ENCODE measurements at regions not wholly inside any gene's neighbourhood (a gene's known extent, or its start where the extent isn't known, plus 50 kb on each side); places are given as distances from the start of the nearest gene placed in this dataset.
"Not testable (repeated sequence)": the region's sequence is repeated elsewhere in the genome, so short reads cannot be mapped to it uniquely, and the experiment has no call there.

GRCh38 chrX:115427861-115428410, 133.0 kb upstream of the PLS3 start:
- DNase-seq (ENCODE audit: low read depth), result no peak
- Histone ChIP-seq H3K36me3 (ENCODE audit: control insufficient read depth, insufficient read depth, low read length) (no peaks in the 10 kb centered on the region), H3K27me3 (ENCODE audit: control insufficient read depth, insufficient read depth, low read length) (no peaks in the 10 kb centered on the region), H3K4me3 (ENCODE audit: low read depth, low read length) (no peak overlapping the region)
- ChIA-PET CTCF (no interaction called here), POLR2A (no interaction called here)
- no peak for TF ChIP-seq CTCF (IDR thresholded peaks at IDR 0.05; ENCODE audit: insufficient read depth, low read depth, low read length)

GRCh38 chrX:115434834-115435233, 126.1 kb upstream of the PLS3 start:
- CTCF ChIA-PET, result interaction anchor here (1.0 kb wide), 1 partner anchor 104 kb away, joined by 3 read pairs; no protein-coding TSS in a partner anchor
- H3K27me3 ChIP-seq (ENCODE audit: control insufficient read depth, insufficient read depth, low read length); H3K4me3 ChIP-seq (ENCODE audit: low read depth, low read length); H3K36me3 ChIP-seq (ENCODE audit: control insufficient read depth, insufficient read depth, low read length); DNase-seq (ENCODE audit: low read depth); POLR2A ChIA-PET: not testable (repeated sequence)

- Histone ChIP-seq H3K27me3 (ENCODE audit: control insufficient read depth, insufficient read depth, low read length) (no peaks in the 10 kb centered on the region), H3K36me3 (ENCODE audit: control insufficient read depth, insufficient read depth, low read length) (no peaks in the 10 kb centered on the region), H3K4me3 (ENCODE audit: low read depth, low read length) (no peak overlapping the region)
- ChIA-PET POLR2A (no interaction called here), CTCF (interaction anchor here (0.6 kb wide), 1 partner anchor 777 kb away, joined by 3 read pairs; no protein-coding TSS in a partner anchor)
- no peak for DNase-seq (ENCODE audit: low read depth)
- no peak for TF ChIP-seq CTCF (IDR thresholded peaks at IDR 0.05; ENCODE audit: insufficient read depth, low read depth, low read length)
These were observed 123.0 kb upstream of the PLS3 start for GRCh38 chrX:115437841-115438595.

- no peak for DNase-seq (ENCODE audit: low read depth)
- Histone ChIP-seq H3K4me3 (ENCODE audit: low read depth, low read length) (no peak overlapping the region), H3K36me3 (ENCODE audit: control insufficient read depth, insufficient read depth, low read length) (no peaks in the 10 kb centered on the region), H3K27me3 (ENCODE audit: control insufficient read depth, insufficient read depth, low read length) (no peaks in the 10 kb centered on the region)
- no peak for TF ChIP-seq CTCF (IDR thresholded peaks at IDR 0.05; ENCODE audit: insufficient read depth, low read depth, low read length)
- CTCF ChIA-PET, result no interaction called here
- POLR2A ChIA-PET, result no interaction called here
These were observed 112.8 kb upstream of the PLS3 start for GRCh38 chrX:115448146-115448545.

GRCh38 chrX:115449742-115450141, 111.2 kb upstream of the PLS3 start:
- Histone ChIP-seq H3K36me3 (ENCODE audit: control insufficient read depth, insufficient read depth, low read length) (no peaks in the 10 kb centered on the region), H3K4me3 (ENCODE audit: low read depth, low read length) (no peak overlapping the region), H3K27me3 (ENCODE audit: control insufficient read depth, insufficient read depth, low read length) (no peaks in the 10 kb centered on the region)
- no peak for TF ChIP-seq CTCF (IDR thresholded peaks at IDR 0.05; ENCODE audit: insufficient read depth, low read depth, low read length)
- ChIA-PET POLR2A (no interaction called here), CTCF (no interaction called here)
- peak; percentile 4 for DNase-seq (ENCODE audit: low read depth)

GRCh38 chrX:115452251-115452650, 108.7 kb upstream of the PLS3 start:
- POLR2A ChIA-PET, result no interaction called here
- CTCF ChIA-PET, result no interaction called here
- H3K36me3 ChIP-seq (ENCODE audit: control insufficient read depth, insufficient read depth, low read length), result no peaks in the 10 kb centered on the region
- H3K27me3 ChIP-seq (ENCODE audit: control insufficient read depth, insufficient read depth, low read length), result no peaks in the 10 kb centered on the region
- no peak overlapping the region for H3K4me3 ChIP-seq (ENCODE audit: low read depth, low read length)
- TF ChIP-seq CTCF (IDR thresholded peaks at IDR 0.05; ENCODE audit: insufficient read depth, low read depth, low read length), result no peak
- no peak for DNase-seq (ENCODE audit: low read depth)
